ENCODE measurements at regions not wholly inside any gene's neighbourhood (a gene's known extent, or its start where the extent isn't known, plus 50 kb on each side); places are given as distances from the start of the nearest gene placed in this dataset.
A peak's percentile ranks its signal among the peaks of the same experiment; 100 is the strongest.

DNA sequence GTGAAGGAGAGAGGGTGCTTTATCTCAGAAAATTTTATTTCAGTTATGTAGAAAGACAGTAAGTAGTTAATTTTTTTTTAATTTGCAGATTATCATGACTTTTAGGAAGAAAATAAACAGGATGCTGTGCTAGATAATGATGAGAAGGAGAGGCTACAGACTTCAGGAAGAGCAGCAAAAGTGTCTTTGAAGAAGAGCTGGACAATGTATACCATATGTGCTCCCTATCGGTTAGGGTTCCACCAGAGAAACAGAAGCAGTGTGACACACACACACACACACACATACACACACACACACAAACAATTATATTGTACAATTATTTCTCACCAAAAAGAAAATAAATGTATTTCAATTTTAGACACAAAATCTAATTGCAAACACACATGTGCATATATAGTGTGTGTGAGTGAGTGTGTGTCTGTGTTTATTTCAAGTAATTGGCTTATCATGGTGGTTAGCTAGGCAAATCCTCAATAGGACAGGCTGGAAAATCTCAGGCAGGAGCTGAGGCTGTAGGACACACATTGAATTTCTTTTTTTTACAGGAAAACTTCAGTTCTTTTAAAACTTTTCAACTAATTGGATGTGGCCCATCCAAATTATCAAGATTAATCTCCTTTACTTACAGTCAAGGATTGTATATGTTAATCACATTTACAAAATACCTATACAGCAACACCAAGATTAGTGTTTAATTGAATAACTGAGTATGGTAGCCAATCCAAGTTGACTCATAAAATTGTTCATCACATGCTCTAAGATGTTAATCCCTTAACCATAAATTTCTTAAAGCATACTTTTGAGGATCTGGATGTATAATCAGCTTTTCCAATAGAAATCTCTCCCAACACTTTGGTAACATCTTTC lies 235.8 kb upstream of the DCN start:
- no peak for DNase-seq

GRCh38 chr12:91417650-91418049 lies 235.0 kb upstream of the DCN start:
- no peak for DNase-seq

GRCh38 chr12:91414636-91415035 lies 232.0 kb upstream of the DCN start:
- DNase-seq = no peak

DNA sequence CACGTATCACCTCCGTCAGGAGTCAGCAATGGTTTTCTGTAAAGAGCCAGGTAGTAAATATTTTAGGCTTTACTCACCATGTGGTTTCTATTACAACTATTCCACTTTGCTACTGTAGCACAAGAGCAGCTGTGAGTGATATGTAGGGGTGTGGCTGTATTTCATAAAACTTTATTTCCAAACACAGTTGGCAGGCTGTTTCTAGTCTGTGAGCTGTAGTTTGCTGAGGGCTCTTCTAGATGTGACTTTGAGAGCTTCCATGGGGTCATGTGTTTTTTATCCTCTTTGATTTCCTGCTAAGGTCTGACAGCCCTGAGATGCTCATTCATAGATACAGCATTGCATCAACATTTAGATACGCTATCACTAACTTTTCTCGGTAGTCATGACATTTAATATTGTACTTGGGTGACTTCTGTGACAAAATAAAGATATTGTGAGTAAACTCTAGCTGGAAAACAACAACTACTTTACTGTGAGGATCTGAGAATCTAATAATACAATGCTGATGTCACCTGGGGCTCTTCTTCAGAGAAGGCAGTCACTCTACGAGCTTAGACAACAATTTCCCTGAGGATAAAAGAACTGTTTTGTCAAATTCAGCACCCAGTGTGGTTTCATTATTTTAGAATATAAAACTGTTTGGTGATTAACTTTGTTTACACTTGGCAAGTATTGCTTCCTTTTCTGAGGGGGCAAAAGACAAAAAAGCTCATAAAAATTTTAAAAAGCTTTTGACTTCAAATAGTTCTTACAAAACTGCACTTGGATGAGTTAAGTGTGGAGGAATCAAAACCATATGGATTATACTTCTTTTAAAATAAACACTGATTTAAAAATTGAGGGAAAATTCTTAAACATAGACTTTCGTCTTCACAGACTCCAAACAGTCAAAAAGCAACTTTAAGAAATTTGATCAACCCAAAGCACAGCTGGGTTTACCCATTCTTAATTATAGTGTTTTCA lies 231.2 kb upstream of the DCN start:
- DNase-seq = peak; percentile 22

GRCh38 chr12:91406920-91407341 lies 224.3 kb upstream of the DCN start:
- no peak for DNase-seq

DNA sequence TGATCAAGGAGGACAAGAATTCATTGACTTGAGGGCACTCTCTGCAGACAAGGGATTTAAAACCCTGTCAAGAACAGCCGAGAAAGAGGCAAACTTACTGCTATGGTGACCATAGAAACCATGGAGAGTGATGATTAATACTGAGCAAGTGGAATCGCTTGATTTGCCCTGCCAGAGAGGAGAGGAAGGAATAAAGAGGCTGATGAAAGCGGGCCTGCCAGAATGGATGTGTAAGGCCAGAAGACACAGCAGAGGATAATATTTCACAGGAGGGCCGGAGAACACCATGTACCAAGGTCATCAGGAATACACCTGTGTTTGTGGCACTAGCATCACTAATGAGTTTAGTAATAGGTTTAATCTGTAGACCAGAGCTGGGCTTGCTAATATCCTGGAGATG lies 221.8 kb upstream of the DCN start:
- DNase-seq = no peak

GRCh38 chr12:91401190-91401589 lies 218.6 kb upstream of the DCN start:
- no peak for DNase-seq

DNA sequence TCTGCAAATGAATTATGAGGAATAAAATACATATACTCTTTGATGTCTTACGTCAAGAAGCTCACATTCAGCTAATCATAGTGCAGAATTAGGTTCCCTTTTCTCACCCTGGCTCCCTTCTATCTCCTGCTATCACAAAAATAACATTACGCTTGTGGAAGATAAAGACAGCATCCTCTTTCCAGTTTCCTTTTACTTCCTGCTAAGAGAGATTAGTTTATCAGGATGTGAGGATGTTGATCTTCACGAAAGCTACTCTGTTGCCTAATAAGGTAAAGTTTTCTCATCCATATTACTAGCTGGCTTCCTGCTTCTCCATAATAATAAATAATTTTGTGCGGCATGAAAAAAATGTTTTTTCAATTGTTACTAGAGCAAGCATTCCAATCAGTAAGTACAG lies 217.7 kb upstream of the DCN start:
- no peak for DNase-seq

DNA sequence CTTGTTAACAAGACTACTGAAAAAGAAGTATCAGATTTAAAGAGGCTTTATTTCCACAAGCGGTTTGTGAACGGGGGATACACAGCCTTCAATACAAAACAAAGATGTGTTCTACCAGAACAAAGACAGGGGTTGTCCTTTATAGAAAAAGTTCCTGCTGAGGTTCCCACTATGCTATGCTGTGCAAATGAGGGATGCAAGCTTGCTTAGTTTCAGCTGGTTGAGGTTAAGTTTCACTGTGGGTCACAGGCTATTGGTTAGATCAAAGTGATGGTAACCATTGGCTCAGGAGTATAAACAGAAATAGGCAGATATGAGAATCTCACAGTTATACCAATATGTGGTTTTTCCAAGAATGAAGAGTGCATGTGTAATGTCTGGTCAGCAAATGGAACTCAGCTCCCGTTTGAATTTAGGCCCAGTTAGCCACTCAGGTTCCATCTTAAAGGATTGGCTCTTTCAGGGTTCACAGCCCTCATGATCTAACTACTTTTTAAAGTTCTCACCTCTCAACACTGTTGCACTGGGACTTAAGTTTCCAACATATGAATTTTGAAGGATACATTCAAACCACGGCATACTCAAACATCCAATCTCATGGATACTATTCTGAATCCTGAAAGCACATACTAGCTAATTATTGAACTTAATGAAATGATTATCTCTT lies 215.4 kb upstream of the DCN start:
- no peak for DNase-seq

DNA sequence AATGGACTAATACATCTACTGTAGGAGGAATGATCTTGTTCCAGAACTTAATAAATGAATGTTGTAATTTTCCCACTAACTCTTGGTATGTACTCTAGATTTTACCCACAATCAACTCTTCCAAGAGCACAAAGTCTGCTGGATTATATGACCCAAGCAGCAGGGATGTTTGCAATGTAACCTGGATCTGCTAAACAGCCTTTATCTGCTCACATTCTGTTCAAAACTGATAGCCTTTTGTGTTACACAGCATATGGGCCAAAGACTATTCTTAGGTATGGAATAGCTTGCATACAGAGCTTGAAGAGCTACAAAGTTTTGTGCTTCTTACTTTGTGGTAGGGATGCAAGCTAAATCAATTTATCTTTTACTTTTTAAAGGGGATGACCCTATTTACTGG lies 213.7 kb upstream of the DCN start:
- DNase-seq = no peak

GRCh38 chr12:91395628-91396135 lies 213.1 kb upstream of the DCN start:
- DNase-seq = no peak

- DNase-seq = no peak
Measured at GRCh38 chr12:91394903-91395302, 212.3 kb upstream of the DCN start.

DNA sequence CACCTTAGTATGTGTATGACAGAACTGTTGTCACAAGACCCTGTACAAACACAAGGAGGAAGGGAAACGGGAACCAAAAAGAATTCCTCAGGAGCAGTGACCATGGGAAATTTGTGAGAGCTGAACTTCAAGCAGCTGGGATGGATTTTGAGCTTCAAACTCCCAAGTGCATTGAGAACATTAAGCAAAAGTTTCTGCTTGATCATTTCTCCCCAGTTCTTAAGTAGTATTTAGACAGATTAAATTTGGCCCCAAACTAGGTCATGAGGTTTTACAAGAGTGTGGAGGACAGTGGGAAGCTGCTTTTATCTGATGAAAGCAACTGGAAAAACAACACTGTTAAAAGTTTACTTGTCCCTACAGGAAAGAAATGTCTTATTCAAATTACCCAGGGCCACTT lies 206.0 kb upstream of the DCN start:
- no peak for DNase-seq

DNA sequence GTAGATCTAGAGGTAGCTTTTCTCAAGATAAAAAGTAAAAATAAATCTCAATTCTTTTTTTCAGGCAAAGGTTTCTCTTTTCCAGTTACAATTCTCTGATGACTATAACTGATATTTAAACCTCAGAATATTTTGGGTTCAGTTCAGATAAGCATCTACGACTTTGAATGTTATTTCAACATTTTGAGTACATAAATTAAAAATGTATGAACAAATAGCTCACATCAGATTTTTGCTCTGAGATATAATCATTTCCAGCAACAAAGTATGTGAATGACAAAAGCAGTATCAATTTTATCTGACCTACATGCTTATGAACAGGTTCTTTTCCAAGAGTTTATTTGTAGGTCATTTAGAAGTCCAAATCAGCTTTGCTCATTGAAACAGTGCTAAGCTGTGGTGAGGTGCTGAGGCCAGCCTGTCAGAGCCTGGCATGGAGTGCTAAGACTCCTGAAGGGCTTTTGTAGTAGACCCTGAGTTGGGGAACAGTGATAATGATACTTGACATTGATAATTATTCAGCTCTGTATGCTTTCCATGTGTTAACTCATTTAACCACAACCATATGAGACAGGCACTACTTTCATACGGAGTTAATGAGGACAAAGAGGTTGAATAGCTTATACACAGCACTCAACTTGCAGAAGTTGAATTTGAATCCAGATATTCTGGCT lies 205.0 kb upstream of the DCN start:
- no peak for DNase-seq

GRCh38 chr12:91384806-91385205 lies 202.2 kb upstream of the DCN start:
- no peak for DNase-seq

GRCh38 chr12:91384366-91384765 lies 201.7 kb upstream of the DCN start:
- DNase-seq = no peak

GRCh38 chr12:91383099-91383498 lies 200.5 kb upstream of the DCN start:
- no peak for DNase-seq

DNA sequence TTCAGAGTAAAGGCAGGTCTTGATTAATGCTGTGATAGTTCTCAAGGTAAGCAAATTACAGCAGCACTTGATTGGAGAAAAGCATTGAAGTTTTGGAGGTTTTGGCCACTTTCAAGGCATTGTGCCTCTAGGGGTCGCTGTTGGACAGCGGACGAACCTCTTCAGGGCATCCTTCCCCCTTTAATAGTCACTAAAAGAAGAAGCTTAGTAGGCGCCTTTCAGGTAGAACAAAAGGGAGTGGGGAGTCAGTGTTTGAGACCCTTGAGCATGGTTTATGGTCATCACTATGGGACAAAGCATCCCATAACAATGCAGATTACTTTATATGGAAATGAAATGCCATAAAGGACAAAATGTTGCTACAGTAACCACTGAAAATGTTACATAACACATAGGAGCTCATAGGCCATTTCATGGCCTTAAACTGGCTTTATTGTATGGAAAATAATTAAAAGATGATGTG lies 199.5 kb upstream of the DCN start:
- peak; percentile 65 for DNase-seq

- DNase-seq = no peak
Measured at GRCh38 chr12:91381309-91381804, 198.7 kb upstream of the DCN start.

DNA sequence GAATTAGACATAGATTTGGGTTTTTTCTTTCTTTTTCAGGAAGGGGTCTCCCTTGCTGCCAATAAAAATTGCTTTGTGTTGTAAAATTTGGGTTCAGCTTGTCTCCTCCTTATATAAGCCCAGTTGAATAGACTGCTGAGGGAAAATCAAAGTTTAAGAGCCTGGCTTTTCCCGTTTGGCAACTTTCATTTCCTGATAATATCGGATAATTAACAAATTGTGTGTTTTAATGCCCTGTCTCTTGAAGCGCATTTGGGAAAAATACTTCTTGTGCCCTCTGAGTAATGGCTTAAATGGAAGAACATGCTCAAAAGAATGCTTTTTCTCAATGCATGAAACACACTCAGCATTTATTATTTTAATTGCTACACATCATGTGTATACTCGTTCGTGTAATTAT lies 198.0 kb upstream of the DCN start:
- DNase-seq = no peak

DNA sequence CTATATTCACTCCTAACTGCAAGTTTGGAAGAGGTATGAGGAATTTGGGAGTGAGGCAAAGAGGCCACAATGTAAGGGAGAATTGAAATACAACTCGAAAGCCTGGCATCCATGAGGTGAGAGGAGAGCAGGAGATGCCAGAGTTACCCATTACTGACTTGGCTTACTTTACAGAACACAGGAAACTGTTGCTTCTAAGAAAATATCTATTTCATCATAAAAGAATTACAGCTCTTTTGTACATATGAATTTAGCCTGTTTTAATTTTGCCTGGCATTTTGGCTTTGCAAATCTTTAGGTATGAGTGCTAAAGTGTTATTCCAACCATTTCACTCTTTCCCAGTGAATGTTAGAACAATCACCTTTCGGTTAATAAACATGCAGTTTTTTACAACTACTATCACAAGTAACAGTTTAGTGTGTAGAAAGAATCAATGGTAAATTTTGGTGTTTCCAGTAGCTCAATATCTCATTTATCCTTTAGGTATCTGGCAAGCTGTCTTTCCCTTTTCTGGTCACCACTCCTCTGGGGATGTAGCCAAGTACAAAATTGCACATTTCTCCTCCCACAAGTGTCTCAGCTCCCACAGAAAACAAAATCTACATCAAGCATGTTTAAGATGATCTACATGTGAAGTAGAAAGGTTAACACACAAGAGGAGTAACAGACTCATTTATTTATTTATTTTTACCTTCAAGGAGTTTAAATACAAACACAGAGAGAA lies 196.6 kb upstream of the DCN start:
- DNase-seq = no peak

DNA sequence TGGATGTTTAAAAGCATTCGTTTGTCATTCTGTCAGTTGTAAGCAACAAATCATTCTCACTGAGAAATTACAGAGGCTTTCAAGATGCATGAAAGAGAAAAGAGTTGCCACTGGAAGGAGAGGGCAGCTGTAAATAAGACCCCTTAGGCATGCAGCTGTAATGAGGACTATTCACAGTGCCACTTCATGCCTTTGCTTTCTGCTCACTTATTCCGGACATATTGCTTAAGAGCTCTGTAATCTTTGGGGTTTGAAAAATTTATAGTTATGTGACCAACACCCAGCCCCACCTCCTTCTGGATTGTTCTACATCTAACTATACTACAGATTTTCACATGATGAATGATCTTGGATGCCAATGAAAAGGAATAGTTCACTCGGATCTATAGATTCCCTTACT lies 194.8 kb upstream of the DCN start:
- no peak for DNase-seq

Data from NCI-H510A treated with DMSO at 0.1 percent for 48 hours (cell line).